Right renal cortex interstitium (tissue), 3 donors: ENCODE measurements at regions not wholly inside any gene's neighbourhood (a gene's known extent, or its start where the extent isn't known, plus 50 kb on each side); places are given as distances from the start of the nearest gene placed in this dataset.
"Not testable (repeated sequence)": the region's sequence is repeated elsewhere in the genome, so short reads cannot be mapped to it uniquely, and the experiment has no call there.

Experiments used
- DNase-seq, 3 donors: peaks; one replicate each; pipeline ENCODE4 v3.0.0-alpha.2; 2013; ENCODE audit warnings: low read depth in 3 of 3, low spot score in 2 of 3

- no peak for DNase-seq
Observed at GRCh38 chr3:34998902-34999301, 640.4 kb upstream of the ARPP21 start.

DNA sequence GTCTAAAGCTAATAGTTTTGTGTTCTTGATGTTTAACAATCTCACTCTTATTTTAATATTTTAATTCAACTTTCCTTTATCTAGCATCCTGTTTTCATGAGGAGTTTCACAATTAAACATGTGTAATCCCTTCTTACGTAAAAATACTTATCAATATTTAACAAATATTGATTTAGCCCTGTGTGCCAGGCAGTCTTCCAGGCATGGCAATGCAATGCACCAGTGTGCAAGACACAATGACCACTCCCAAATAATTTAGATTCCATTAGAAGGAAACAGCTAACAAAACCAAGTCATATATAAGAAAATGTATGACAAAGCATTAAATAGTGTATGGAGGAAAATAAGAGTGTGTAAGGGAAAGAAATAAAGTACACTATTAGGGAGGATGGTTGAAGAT is 627.1 kb upstream of the ARPP21 start:
- DNase-seq: no peak

DNA sequence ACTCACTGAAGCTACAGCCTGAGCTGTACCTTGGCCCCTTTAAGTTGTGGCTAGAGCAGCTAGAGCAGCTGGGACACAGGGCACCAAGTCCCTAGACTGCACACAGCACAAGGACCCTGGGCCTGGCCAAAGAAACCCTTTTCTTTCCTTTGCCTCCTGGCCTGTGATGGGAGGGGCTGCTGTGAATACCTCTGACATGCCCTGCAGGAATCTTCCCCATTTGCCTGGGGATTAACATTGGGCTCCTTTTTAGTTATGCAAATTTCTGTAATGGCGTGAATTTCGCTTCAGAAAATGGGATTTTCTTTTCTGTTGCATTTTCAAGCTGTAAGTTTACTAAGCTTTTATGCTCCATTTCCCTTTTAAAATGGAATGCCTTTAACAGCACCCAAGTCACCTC is 611.2 kb upstream of the ARPP21 start:
- DNase-seq: no peak

DNA sequence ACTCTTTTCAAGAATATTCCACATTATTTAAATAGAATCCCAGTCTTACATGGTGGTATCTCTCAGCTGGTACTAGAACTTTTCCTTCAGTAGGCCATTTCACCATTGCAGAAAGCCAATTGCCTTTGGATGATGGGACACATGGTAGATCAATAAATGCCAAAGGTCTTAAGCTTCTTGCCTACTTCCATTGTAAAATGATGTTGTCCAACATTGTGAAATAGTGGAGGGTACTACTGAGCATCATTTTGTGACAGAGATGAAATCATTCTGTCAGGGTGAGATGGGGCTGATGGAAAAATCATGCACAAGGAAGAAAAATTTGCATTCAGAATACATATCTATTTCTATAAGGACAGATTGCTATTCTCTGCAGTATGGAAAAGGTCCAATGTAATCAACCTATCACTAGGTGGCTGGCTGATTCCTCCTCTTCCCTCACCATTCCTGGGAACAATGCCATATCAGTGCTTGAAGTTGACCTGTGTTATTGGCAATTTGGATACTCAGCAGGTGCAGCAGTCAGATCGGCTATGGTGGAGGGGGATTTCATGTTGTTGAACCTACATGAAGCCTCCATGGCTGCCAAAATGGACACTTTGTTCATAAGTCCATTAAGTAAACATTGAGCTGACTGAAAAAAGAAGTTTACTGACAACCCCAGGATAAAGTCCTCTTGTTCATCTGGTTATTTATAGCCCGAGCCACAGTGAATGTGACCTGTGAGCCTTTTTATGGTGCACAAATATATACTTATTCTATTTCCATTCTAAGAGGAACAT is 596.9 kb upstream of the ARPP21 start:
- DNase-seq: no peak

- no peak for DNase-seq
Observed at GRCh38 chr3:35043040-35043439, 596.3 kb upstream of the ARPP21 start.

GRCh38 chr3:35044190-35044589 is 595.1 kb upstream of the ARPP21 start:
- DNase-seq: no peak

- no peak for DNase-seq
Observed at GRCh38 chr3:35045118-35045517, 594.2 kb upstream of the ARPP21 start.

GRCh38 chr3:35064761-35065160 is 574.6 kb upstream of the ARPP21 start:
- DNase-seq: no peak

DNA sequence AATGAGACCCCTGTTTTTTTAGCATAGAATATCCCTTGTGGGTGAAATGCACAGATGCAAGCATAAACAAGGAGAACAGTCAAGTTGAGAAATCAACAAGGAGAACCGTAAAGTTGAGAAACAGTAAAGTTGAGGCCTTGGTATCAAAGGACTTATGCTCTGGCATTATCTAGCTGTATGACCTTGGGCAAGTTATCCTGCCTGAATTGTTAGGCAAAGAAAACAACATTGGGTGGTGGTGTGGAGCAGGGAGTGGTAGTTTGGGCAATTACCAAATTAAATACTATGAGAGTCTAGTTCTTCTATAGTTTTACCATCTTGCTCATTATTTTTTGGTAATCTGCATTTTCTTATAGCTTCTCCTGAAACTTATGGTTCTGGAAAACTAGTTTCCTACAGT is 573.4 kb upstream of the ARPP21 start:
- no peak for DNase-seq

DNA sequence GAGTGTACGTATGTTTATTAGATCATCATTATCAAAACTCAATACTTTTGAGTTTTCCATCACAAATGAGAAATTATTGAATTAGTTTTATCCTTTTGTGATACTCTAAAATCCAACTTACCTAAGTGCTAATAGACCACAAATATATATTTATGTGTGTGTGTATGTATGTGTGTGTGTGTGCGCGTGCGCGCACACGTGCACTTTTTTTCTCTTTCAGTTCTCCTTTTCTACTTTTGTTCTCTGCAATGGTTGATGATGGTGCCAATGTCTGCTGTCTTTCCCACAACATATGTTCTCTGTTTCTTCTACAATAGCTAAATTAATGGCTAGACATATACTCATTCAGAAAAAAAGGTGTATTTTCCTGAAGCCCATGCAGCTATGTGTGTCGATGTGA is 571.6 kb upstream of the ARPP21 start:
- no peak for DNase-seq

DNA sequence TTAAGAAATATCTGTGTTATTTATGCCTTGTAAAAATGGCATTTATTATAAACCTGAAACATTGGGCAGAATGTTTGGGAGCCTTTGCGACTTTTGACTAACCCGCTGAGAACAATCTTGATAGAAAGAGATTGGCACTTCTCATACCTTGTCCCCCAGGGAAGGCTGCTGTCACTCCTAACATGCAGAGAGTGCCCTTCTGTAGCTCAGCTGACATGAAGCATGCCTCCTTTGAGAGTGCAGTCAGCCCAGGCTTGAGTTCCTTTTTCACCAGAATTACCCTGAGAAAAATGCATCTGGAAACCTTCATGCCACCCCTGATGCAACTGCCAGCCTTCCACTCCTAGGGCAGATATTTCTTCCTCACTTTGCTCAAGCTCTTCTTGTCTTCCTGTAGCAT is 569.2 kb upstream of the ARPP21 start:
- DNase-seq: no peak

DNA sequence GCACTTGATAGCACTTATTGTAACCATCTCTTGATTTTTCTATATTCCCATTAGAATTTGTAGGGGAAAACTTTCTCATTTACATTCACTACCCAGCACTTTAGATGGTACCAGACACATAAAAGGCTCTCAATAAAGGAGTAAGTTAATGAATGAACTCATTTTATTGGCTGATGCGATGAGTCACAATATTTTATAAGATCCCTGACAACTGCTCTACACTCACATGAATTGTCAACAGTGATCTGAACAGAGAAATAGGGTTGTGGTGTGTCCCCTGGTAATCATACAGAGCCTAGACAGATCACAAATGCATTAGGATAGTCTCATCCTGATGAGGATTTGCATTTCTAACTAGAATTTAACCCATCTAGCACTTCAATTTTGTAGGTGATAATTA is 567.6 kb upstream of the ARPP21 start:
- no peak for DNase-seq

DNA sequence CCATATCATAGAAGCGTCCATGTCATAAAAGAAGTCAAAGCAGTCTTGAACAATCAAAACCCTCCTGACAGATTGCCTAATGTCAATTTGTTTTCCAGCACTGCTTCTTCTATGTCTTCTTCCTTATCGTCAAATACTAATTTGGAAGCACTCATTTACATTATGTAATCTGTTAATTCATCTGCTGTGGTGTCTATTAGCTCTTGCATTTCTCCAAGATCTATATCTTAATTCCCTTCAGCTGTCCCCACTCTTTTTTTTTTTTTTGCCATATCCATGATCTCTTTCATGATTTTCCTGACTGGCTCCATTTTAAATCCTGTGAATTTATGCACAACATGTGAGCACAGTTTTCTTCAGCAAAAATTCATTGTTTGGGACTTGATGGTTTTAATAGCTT is 560.5 kb upstream of the ARPP21 start:
- no peak for DNase-seq

GRCh38 chr3:35079403-35079802 is 559.9 kb upstream of the ARPP21 start:
- no peak for DNase-seq

DNA sequence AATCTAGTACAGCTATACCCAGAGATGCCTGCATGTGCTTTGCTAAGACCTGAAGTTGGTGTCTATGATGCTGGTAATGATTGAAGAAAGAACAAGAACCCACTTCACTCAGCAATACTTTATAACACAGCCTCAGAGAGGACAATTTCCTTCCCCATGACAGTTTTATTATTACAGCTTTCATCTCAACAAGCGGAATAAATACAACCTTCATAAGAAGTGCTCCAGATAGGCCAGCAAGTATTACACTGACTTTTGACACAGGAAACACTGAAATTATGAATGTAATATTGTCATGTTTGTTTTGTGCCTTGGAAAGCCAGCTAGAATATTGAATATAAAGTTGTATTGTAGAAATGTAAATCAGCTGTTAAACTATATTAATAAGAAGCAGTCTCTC is 557.4 kb upstream of the ARPP21 start:
- no peak for DNase-seq

DNA sequence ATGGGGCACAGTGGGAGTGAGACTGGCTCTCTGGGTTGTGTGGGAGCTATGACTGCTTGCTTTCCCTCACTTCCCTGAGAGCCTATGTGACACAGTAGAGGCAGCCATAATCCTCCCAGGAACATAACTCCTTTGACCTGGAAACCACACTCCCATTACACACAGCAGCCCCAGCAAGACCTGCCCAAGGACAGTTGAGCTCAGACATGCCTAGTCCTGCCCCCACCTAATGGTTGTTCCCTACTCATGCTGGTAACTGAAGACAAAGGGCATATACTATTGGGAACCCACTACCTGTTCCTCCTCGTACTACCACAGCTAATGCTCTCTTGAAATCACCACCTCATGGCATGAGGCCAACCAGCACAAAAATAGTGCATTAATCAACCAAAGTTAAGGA is 550.4 kb upstream of the ARPP21 start:
- DNase-seq: no peak

DNA sequence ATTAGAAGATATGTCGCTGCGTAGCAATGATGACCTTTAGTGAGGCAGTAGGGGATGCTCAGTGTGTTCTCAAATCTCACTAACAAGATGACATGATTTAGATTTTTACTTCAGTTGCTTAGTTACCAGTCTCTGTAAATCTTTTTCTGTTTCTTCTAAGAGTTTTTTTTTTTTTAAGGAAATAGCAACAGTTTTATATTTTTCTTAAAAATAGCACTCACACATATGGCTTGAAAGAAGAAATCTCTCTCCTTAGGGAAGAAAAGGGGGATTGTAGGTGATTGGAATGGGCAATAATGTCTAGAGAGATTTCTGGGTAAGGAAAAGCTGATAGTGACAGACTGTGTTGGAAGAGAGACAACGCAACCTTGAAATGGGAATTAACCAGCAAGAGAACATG is 524.6 kb upstream of the ARPP21 start:
- no peak for DNase-seq

DNA sequence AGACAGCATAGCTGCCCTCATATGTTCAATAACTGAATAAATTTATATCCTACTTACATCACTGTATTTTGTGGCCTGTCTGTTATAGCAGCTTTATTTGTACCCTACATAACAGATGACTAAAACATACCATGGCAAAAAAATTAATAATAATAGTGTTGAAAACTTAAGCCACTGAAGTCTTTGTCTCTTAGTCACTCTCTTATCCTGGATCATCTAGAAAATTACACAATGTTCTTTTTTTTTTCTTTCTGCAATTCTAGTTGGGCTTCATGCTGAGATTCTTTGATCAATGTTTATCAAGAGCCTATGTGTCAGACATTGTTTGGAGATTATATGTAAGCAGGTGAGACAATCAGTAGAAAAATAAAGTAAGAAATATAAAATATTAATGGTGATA is 519.3 kb upstream of the ARPP21 start:
- no peak for DNase-seq

- no peak for DNase-seq
Observed at GRCh38 chr3:35137612-35138011, 501.7 kb upstream of the ARPP21 start.

DNA sequence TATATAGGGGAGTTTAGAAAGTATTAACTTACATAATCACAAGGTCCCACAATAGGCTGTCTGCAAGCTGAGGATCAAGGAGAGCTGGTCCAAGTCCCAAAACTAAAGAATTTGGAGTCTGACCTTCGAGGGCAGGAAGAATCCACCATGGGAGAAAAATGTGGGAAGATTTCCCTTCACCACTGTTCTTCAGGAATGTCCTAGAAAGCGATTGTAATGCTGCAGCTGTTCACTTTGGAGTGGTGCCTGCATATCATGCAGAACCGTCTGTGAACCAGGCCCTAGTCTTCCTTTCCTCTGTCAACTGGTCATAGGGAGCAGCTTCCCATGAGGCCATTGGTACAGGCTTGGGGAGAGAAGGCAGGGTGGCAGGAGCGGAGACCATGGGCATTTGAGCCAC is 497.9 kb upstream of the ARPP21 start:
- DNase-seq: no peak

DNA sequence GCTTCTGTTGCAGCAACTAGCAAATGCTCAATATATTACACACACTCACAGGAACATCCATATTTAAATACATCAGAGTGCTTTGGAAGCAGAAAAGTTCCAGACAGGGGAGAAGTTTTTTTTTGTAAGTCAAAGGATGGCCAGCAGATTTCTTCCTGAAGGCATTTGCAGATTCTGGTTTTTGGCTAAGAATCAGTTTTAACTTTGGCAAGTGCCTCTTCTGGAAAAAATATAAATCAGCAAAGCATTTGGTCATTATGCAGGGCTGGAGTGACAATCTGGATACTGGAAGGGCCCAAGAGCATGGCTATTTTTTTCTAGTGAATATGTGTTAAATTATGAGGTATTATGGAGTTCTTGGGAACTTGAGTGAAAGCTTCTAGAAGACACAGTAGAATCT is 495.3 kb upstream of the ARPP21 start:
- DNase-seq: no peak

GRCh38 chr3:35146256-35147035 is 492.9 kb upstream of the ARPP21 start:
- DNase-seq: not testable (repeated sequence)
